ENCODE measurements at regions not wholly inside any gene's neighbourhood (a gene's known extent, or its start where the extent isn't known, plus 50 kb on each side); places are given as distances from the start of the nearest gene placed in this dataset.

- H3K4me1 ChIP-seq (ENCODE audit: control insufficient read depth, extremely low read depth, insufficient read depth, low read length): no peaks in the 10 kb centered on the region
- H3K4me3 ChIP-seq (replicated peaks in 1 of 4; ENCODE audit: control extremely low read depth in 1 of 4, insufficient read depth in 1 of 4, low read depth in 3 of 4, low read length in 4 of 4): no peak overlapping the region
- no peak overlapping the region for H3K27ac ChIP-seq (ENCODE audit: insufficient read depth, low read length)
- TF ChIP-seq EZH2 (IDR thresholded peaks at IDR 0.05; ENCODE audit: low read length, missing control alignments) (no peak), CTCF (conservative IDR thresholded peaks at IDR 0.05 in 1 of 2, IDR thresholded peaks at IDR 0.05 in 1 of 2; ENCODE audit: low read depth in 1 of 2, low read length in 2 of 2) (no peak)
- no peaks in the 10 kb centered on the region for H4K20me1 ChIP-seq (ENCODE audit: control insufficient read depth, extremely low read depth, insufficient read depth, low read length)
- H3K9me3 ChIP-seq (ENCODE audit: control insufficient read depth, insufficient read depth, low read depth, low read length): no peaks in the 10 kb centered on the region
- no peaks in the 10 kb centered on the region for H3K79me2 ChIP-seq (ENCODE audit: control insufficient read depth, insufficient read depth, low read length)
- DNase-seq (ENCODE audit: low read depth in 2 of 2): no peak
- no peaks in the 10 kb centered on the region for H3K36me3 ChIP-seq (ENCODE audit: control insufficient read depth, insufficient read depth, low read length)
- peak overlapping the region; percentile 5 for H2AFZ ChIP-seq (ENCODE audit: low read length)
- H3K4me2 ChIP-seq (ENCODE audit: extremely low read depth, insufficient read depth, low read length): no peak overlapping the region
- no peak overlapping the region for H3K9ac ChIP-seq (ENCODE audit: insufficient read depth, low read length)
- H3K27me3 ChIP-seq (ENCODE audit: control insufficient read depth, insufficient read depth, low read length): no peaks in the 10 kb centered on the region
Measured at GRCh38 chr6:133752129-133752528, 136.8 kb upstream of the TCF21 start.

DNA sequence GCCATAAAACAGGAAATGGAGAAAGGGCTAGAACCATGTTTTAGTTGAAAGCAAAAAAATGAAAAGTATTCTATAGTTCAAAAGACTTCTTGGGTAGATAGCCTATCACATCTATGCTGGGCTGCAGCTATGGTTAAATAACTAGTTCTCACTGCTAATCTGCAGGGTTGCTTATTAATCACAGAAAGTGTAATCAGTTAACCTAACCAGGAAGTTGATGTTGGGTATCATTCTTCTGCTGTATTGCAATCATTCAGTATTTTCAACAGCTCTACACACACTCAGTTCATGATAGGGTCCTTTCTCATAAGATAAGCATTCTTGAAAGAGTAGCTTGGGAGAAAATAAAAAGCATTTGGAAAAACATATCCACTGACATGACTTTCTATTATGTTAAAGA, 135.2 kb upstream of the TCF21 start:
- no peak overlapping the region for H2AFZ ChIP-seq (ENCODE audit: low read length)
- no peaks in the 10 kb centered on the region for H3K27me3 ChIP-seq (ENCODE audit: control insufficient read depth, insufficient read depth, low read length)
- no peaks in the 10 kb centered on the region for H3K9me3 ChIP-seq (ENCODE audit: control insufficient read depth, insufficient read depth, low read depth, low read length)
- no peak for DNase-seq (ENCODE audit: low read depth in 2 of 2)
- no peaks in the 10 kb centered on the region for H3K79me2 ChIP-seq (ENCODE audit: control insufficient read depth, insufficient read depth, low read length)
- no peak overlapping the region for H3K4me3 ChIP-seq (replicated peaks in 1 of 4; ENCODE audit: control extremely low read depth in 1 of 4, insufficient read depth in 1 of 4, low read depth in 3 of 4, low read length in 4 of 4)
- no peaks in the 10 kb centered on the region for H3K4me1 ChIP-seq (ENCODE audit: control insufficient read depth, extremely low read depth, insufficient read depth, low read length)
- H4K20me1 ChIP-seq (ENCODE audit: control insufficient read depth, extremely low read depth, insufficient read depth, low read length): no peaks in the 10 kb centered on the region
- TF ChIP-seq CTCF (conservative IDR thresholded peaks at IDR 0.05 in 1 of 2, IDR thresholded peaks at IDR 0.05 in 1 of 2; ENCODE audit: low read depth in 1 of 2, low read length in 2 of 2) (no peak), EZH2 (IDR thresholded peaks at IDR 0.05; ENCODE audit: low read length, missing control alignments) (no peak)
- H3K36me3 ChIP-seq (ENCODE audit: control insufficient read depth, insufficient read depth, low read length): no peaks in the 10 kb centered on the region
- H3K4me2 ChIP-seq (ENCODE audit: extremely low read depth, insufficient read depth, low read length): no peak overlapping the region
- H3K9ac ChIP-seq (ENCODE audit: insufficient read depth, low read length): no peak overlapping the region
- no peak overlapping the region for H3K27ac ChIP-seq (ENCODE audit: insufficient read depth, low read length)

GRCh38 chr6:133754298-133754697, 134.6 kb upstream of the TCF21 start:
- no peak for TF ChIP-seq CTCF (conservative IDR thresholded peaks at IDR 0.05 in 1 of 2, IDR thresholded peaks at IDR 0.05 in 1 of 2; ENCODE audit: low read depth in 1 of 2, low read length in 2 of 2)
- no peak for TF ChIP-seq EZH2 (IDR thresholded peaks at IDR 0.05; ENCODE audit: low read length, missing control alignments)

More at GRCh38 chr6:133754298-133754697, 134.6 kb upstream of the TCF21 start:
- no peak for DNase-seq (ENCODE audit: low read depth in 2 of 2)
- no peaks in the 10 kb centered on the region for H3K79me2 ChIP-seq (ENCODE audit: control insufficient read depth, insufficient read depth, low read length)
- H2AFZ ChIP-seq (ENCODE audit: low read length): no peak overlapping the region
- no peak overlapping the region for H3K4me2 ChIP-seq (ENCODE audit: extremely low read depth, insufficient read depth, low read length)
- H3K9me3 ChIP-seq (ENCODE audit: control insufficient read depth, insufficient read depth, low read depth, low read length): no peaks in the 10 kb centered on the region
- H3K9ac ChIP-seq (ENCODE audit: insufficient read depth, low read length): no peak overlapping the region
- H4K20me1 ChIP-seq (ENCODE audit: control insufficient read depth, extremely low read depth, insufficient read depth, low read length): no peaks in the 10 kb centered on the region
- H3K27ac ChIP-seq (ENCODE audit: insufficient read depth, low read length): no peak overlapping the region
- H3K4me3 ChIP-seq (replicated peaks in 1 of 4; ENCODE audit: control extremely low read depth in 1 of 4, insufficient read depth in 1 of 4, low read depth in 3 of 4, low read length in 4 of 4): no peak overlapping the region
- no peaks in the 10 kb centered on the region for H3K4me1 ChIP-seq (ENCODE audit: control insufficient read depth, extremely low read depth, insufficient read depth, low read length)
- H3K27me3 ChIP-seq (ENCODE audit: control insufficient read depth, insufficient read depth, low read length): no peaks in the 10 kb centered on the region
- no peaks in the 10 kb centered on the region for H3K36me3 ChIP-seq (ENCODE audit: control insufficient read depth, insufficient read depth, low read length)

Measured in fibroblast of lung (primary cell).